ENCODE measurements at regions not wholly inside any gene's neighbourhood (a gene's known extent, or its start where the extent isn't known, plus 50 kb on each side); places are given as distances from the start of the nearest gene placed in this dataset.

DNA sequence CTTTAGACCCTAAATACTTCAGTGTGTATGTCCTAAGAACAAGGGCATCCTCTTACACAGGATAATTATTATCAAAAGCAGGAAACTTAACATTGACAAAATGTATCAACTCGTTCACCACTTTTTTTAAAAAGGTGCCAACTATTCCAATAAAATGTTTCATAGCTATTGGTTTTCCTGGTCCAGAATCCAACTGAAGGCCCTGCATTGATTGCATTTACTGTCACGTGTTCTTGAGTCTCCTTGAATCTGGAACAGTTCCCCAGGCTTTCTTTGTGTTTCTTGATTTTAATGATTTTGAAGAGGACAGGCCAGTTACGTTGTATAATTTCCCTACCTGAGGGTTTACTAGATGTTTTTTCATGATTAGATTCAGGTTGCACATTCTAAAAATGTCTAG, 94.6 kb upstream of the ARHGEF3 start:
- dilution Hi-C loops (cut with HindIII; ENCODE audit: low sequenced_read_pairs, unreplicated experiment) (no loop called here), in situ Hi-C loops (cut with MboI; ENCODE audit: low sequenced_read_pairs) (no loop called here), intact Hi-C loops (cut with micrococcal nuclease) (no loop called here)
- POLR2A ChIA-PET (ENCODE audit: unreplicated experiment) = interaction anchor here (0.6 kb wide), 1 partner anchor 158 kb away, joined by 5 read pairs; no protein-coding TSS in a partner anchor
- no peak overlapping the region for H3K9ac ChIP-seq (ENCODE audit: low read depth, low read length)
- no peak overlapping the region for H2AK5ac ChIP-seq (ENCODE audit: low read depth, low read length)
- no peak overlapping the region for H3K23ac ChIP-seq (ENCODE audit: low read depth, low read length)
- H4K8ac ChIP-seq (ENCODE audit: low read depth in 2 of 2, low read length in 2 of 2) = no peak overlapping the region
- no peaks in the 10 kb centered on the region for H3K79me1 ChIP-seq (ENCODE audit: low read depth in 1 of 2, low read length in 2 of 2)
- TF ChIP-seq RCOR1 (IDR thresholded peaks at IDR 0.05; ENCODE audit: insufficient replicate concordance, low read length) = no peak
- TF ChIP-seq MAZ (IDR thresholded peaks at IDR 0.05; ENCODE audit: borderline replicate concordance, low read depth, low read length) = no peak
- no peak for TF ChIP-seq BHLHE40 (IDR thresholded peaks at IDR 0.05; ENCODE audit: low read depth, low read length)
- no peak for TF ChIP-seq RAD21 (IDR thresholded peaks at IDR 0.05; ENCODE audit: low read length)
- no peak for TF ChIP-seq MAFK (IDR thresholded peaks at IDR 0.05; ENCODE audit: low read depth, low read length)
- TF ChIP-seq POLR2A (IDR thresholded peaks at IDR 0.05; ENCODE audit: low read depth, low read length) = no peak
- TF ChIP-seq MXI1 (IDR thresholded peaks at IDR 0.05; ENCODE audit: borderline replicate concordance, low read depth, low read length) = no peak
- TF ChIP-seq, protein P1, sequence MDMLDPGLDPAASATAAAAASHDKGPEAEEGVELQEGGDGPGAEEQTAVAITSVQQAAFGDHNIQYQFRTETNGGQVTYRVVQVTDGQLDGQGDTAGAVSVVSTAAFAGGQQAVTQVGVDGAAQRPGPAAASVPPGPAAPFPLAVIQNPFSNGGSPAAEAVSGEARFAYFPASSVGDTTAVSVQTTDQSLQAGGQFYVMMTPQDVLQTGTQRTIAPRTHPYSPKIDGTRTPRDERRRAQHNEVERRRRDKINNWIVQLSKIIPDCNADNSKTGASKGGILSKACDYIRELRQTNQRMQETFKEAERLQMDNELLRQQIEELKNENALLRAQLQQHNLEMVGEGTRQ (IDR thresholded peaks at IDR 0.05; ENCODE audit: low read depth, low read length) = no peak
- no TSS peak for BruUV-seq (replicated peaks)
- H3K14ac ChIP-seq (replicated peaks; ENCODE audit: low read depth, low read length) = no peak overlapping the region
- H2AFZ ChIP-seq (replicated peaks; ENCODE audit: low read length, poor library complexity) = no peak overlapping the region
- H4K5ac ChIP-seq (ENCODE audit: low read depth, low read length) = no peak overlapping the region
- H3K9me1 ChIP-seq (ENCODE audit: insufficient read depth, low read length) = no peaks in the 10 kb centered on the region
- no peak overlapping the region for H3K4me3 ChIP-seq (ENCODE audit: insufficient read depth, low read depth, low read length)
- H3K27me3 ChIP-seq (ENCODE audit: control insufficient read depth, insufficient read depth, low read length) = peaks cover 2% of the 10 kb centered on the region; the same call in 1 of the 2 replicates
- no peak for ATAC-seq (ENCODE audit: low read depth)
- no peak for DNase-seq
- no peak overlapping the region for H2BK15ac ChIP-seq (ENCODE audit: low read depth, low read length)
- WGBS, 2 experiments (ENCODE audit: extremely low coverage in 2 of 2, insufficient read length in 1 of 2) = 79% methylated on average over 2 of the region's 3 CpGs; no CpG with 5 or more reads in 1 of the 2 experiments
- no peak overlapping the region for H3K4ac ChIP-seq (ENCODE audit: low read depth, low read length)
- H2AK9ac ChIP-seq (replicated peaks; ENCODE audit: low read depth, low read length, poor library complexity) = no peak overlapping the region
- H3K4me2 ChIP-seq (ENCODE audit: low read depth, low read length) = no peak overlapping the region
- H3K36me3 ChIP-seq (ENCODE audit: control insufficient read depth, insufficient read depth, low read length) = no peaks in the 10 kb centered on the region
- no peak overlapping the region for H2BK5ac ChIP-seq (ENCODE audit: low read depth, low read length, poor library complexity, severe bottlenecking)
- no peaks in the 10 kb centered on the region; the same call in 1 of the 2 replicates for H3K4me1 ChIP-seq (ENCODE audit: control insufficient read depth, insufficient read depth, low read length)
- H3K56ac ChIP-seq (ENCODE audit: extremely low read depth, insufficient read depth, low read length) = no peak overlapping the region
- CTCF ChIA-PET = no interaction called here
- no peak overlapping the region for H2BK20ac ChIP-seq (ENCODE audit: low read depth, low read length)
- H3K18ac ChIP-seq (ENCODE audit: low read depth, low read length) = no peak overlapping the region
- no peak overlapping the region for H4K91ac ChIP-seq (ENCODE audit: insufficient read depth, low read depth, low read length)
- no peaks in the 10 kb centered on the region for H4K20me1 ChIP-seq (ENCODE audit: insufficient read depth, low read length)
- H3K27ac ChIP-seq (ENCODE audit: insufficient read depth, low read length) = no peak overlapping the region
- no peak overlapping the region for H2BK120ac ChIP-seq (ENCODE audit: low read depth, low read length)
- H3K9me3 ChIP-seq (ENCODE audit: control insufficient read depth, insufficient read depth, low read length) = no peaks in the 10 kb centered on the region
